A673 (cell line): ENCODE measurements at regions not wholly inside any gene's neighbourhood (a gene's known extent, or its start where the extent isn't known, plus 50 kb on each side); places are given as distances from the start of the nearest gene placed in this dataset.
A peak's percentile ranks its signal among the peaks of the same experiment; 100 is the strongest.

Experiments
- BruUV-seq: library from RNA; stranded (reverse); fragments of 400-500 nt; replicated peaks from 2 replicates; lab custom pipeline; 2021; lab: Mats Ljungman, UMichigan
- CTCF ChIA-PET: fragments of 300-600 bp; sonication (Branson Sonifier 250); formaldehyde crosslinking; loops from one replicate; lab custom pipeline; 2022; ENCODE audit warnings: antibody characterized with exemption; lab: Charles Lee
- POLR2A ChIA-PET: fragments of 300-600 bp; sonication (Branson Sonifier 250); formaldehyde crosslinking; loops from one replicate; lab custom pipeline; 2022; ENCODE audit warnings: antibody characterized with exemption; ENCODE audit not compliant: low non-redundant PET; lab: Charles Lee
- DNase-seq: peaks from one replicate; pipeline ENCODE4 v3.0.0-alpha.2; 2015; ENCODE audit warnings: low spot score
- H3K27ac ChIP-seq: fragments of 200-600 bp; sonication (generic); 2 replicates; pipeline ENCODE4 v1.5.1; 2016; ENCODE audit warnings: mixed run types, low read depth, mild to moderate bottlenecking, mixed read lengths, antibody characterized with exemption, low read length; ENCODE audit not compliant: poor library complexity, severe bottlenecking
- H3K27me3 ChIP-seq: fragments of 200-600 bp; sonication (generic); replicated peaks from 2 replicates; pipeline ENCODE4 v1.6.1; 2017; ENCODE audit warnings: mixed run types, low read depth, mild to moderate bottlenecking, mixed read lengths, antibody characterized with exemption, low read length; ENCODE audit not compliant: insufficient read depth, poor library complexity
- H3K36me3 ChIP-seq: fragments of 200-600 bp; sonication (generic); 2 replicates; pipeline ENCODE4 v1.6.1; 2016; ENCODE audit warnings: mixed run types, mild to moderate bottlenecking, mixed read lengths, antibody characterized with exemption, low read length; ENCODE audit not compliant: insufficient read depth, poor library complexity, severe bottlenecking
- H3K4me1 ChIP-seq: fragments of 200-600 bp; sonication (generic); 2 replicates; pipeline ENCODE4 v1.6.1; 2017; ENCODE audit warnings: mixed run types, mild to moderate bottlenecking, mixed read lengths, antibody characterized with exemption, low read length; ENCODE audit not compliant: insufficient read depth, poor library complexity, severe bottlenecking
- H3K4me3 ChIP-seq: fragments of 200-600 bp; sonication (generic); 2 replicates; pipeline ENCODE4 v1.5.1; 2016; ENCODE audit warnings: low read depth, mixed run types, mild to moderate bottlenecking, mixed read lengths, low read length; ENCODE audit not compliant: poor library complexity, severe bottlenecking
- H3K9me3 ChIP-seq: fragments of 200-600 bp; sonication (generic); 2 replicates; pipeline ENCODE4 v1.6.1; 2016; ENCODE audit warnings: mixed run types, low read depth, mild to moderate bottlenecking, mixed read lengths, antibody characterized with exemption, low read length; ENCODE audit not compliant: poor library complexity, severe bottlenecking
- EZH2 ChIP-seq: fragments of 200-600 bp; sonication (generic); IDR thresholded peaks from 2 replicates; pipeline ENCODE4 v1.6.1; 2017; ENCODE audit warnings: borderline replicate concordance, low read depth, mild to moderate bottlenecking, mixed read lengths, antibody characterized with exemption, low read length; ENCODE audit not compliant: poor library complexity, severe bottlenecking
- intact Hi-C: fragments of 100-400 bp; cut with micrococcal nuclease; formaldehyde crosslinking; loops from one replicate; pipeline ENCODE4 v1.10.0; 2022; ENCODE audit not compliant: unreplicated experiment
- TF ChIP-seq, protein P1 (sequence below): fragments of 300-800, 200-600 bp; sonication (generic); conservative IDR thresholded peaks from 2 replicates; pipeline ENCODE4 v1.5.1; 2017; ENCODE audit warnings: low read depth, mild to moderate bottlenecking, antibody characterized with exemption, low read length, moderate library complexity, mixed read lengths

GRCh38 chr5:125044491-125045282 is 298.2 kb upstream of the ZNF608 start:
- CTCF ChIA-PET = no interaction called here
- Histone ChIP-seq H3K4me1 (no peaks in the 10 kb centered on the region), H3K9me3 (no peaks in the 10 kb centered on the region), H3K27ac (no peak overlapping the region), H3K36me3 (no peaks in the 10 kb centered on the region), H3K4me3 (no peak overlapping the region), H3K27me3 (no peaks in the 10 kb centered on the region)
- POLR2A ChIA-PET = no interaction called here
- intact Hi-C loops = no loop called here
- no peak for DNase-seq
- BruUV-seq = no TSS peak
- TF ChIP-seq, protein P1, sequence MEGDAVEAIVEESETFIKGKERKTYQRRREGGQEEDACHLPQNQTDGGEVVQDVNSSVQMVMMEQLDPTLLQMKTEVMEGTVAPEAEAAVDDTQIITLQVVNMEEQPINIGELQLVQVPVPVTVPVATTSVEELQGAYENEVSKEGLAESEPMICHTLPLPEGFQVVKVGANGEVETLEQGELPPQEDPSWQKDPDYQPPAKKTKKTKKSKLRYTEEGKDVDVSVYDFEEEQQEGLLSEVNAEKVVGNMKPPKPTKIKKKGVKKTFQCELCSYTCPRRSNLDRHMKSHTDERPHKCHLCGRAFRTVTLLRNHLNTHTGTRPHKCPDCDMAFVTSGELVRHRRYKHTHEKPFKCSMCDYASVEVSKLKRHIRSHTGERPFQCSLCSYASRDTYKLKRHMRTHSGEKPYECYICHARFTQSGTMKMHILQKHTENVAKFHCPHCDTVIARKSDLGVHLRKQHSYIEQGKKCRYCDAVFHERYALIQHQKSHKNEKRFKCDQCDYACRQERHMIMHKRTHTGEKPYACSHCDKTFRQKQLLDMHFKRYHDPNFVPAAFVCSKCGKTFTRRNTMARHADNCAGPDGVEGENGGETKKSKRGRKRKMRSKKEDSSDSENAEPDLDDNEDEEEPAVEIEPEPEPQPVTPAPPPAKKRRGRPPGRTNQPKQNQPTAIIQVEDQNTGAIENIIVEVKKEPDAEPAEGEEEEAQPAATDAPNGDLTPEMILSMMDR = no peak
- TF ChIP-seq EZH2 = no peak

DNA sequence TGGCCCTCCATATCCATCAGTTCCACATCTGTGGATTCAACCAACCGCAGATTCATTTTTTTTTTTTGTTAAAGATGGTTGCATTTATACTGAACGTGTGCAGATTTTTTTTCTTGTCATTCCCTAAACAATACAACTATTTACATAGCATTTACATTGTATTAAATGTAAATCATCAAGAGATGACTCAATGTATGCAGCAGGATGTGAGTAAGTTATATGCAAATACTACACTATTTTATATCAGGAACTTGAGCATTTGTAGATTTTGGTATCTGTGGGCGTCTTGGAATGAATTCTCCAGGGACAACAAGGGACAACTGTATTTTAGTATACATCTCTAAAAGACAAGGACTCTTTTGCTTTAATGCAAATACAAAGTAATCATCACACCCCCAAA is 299.2 kb upstream of the ZNF608 start:
- Histone ChIP-seq H3K27ac (no peak overlapping the region), H3K9me3 (no peaks in the 10 kb centered on the region), H3K4me1 (no peaks in the 10 kb centered on the region), H3K27me3 (no peaks in the 10 kb centered on the region), H3K36me3 (no peaks in the 10 kb centered on the region), H3K4me3 (no peak overlapping the region)
- ChIA-PET CTCF (no interaction called here), POLR2A (no interaction called here)
- no TSS peak for BruUV-seq
- DNase-seq = peak; percentile 29
- TF ChIP-seq, protein P1 = no peak
- no peak for TF ChIP-seq EZH2
- intact Hi-C loops = no loop called here

DNA sequence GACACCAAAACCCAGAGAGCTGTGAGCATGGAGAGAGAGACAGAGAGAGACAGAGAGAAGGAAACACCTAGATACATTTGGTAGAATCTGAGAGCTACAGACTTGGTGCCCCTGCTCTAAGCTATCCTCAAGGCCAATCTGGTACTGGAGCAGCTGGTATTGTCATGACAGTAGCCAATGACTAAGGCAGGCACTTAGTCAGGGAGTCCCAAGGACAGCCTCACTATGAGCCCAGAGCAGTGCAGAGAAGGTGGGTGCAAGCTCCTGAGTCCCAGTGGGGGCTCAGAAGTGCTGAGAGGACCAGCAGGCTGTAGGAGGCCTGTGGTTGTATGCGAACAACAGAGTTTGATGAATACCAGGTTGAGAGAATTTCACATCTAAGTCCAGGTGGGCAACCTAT is 300.4 kb upstream of the ZNF608 start:
- no peaks in the 10 kb centered on the region for H3K36me3 ChIP-seq
- TF ChIP-seq, protein P1 = no peak
- TF ChIP-seq EZH2 = no peak
- no peak for DNase-seq
- ChIA-PET CTCF (no interaction called here), POLR2A (no interaction called here)
- intact Hi-C loops = no loop called here
- no peak overlapping the region for H3K4me3 ChIP-seq
- H3K9me3 ChIP-seq = no peaks in the 10 kb centered on the region
- H3K4me1 ChIP-seq = no peaks in the 10 kb centered on the region
- no TSS peak for BruUV-seq
- H3K27me3 ChIP-seq = no peaks in the 10 kb centered on the region
- no peak overlapping the region for H3K27ac ChIP-seq
